ENCODE measurements at regions not wholly inside any gene's neighbourhood (a gene's known extent, or its start where the extent isn't known, plus 50 kb on each side); places are given as distances from the start of the nearest gene placed in this dataset.
"Not testable (repeated sequence)": the region's sequence is repeated elsewhere in the genome, so short reads cannot be mapped to it uniquely, and the experiment has no call there.

- H3K4me3 Mint-ChIP-seq; intact Hi-C loops (cut with micrococcal nuclease): not testable (repeated sequence)
These were observed 137.3 kb downstream of the FOXD4L6 start for GRCh38 chr9:40991100-40991740.

GRCh38 chr9:40986332-40986731 lies 142.1 kb downstream of the FOXD4L6 start:
- intact Hi-C loops (cut with micrococcal nuclease); H3K36me3 Mint-ChIP-seq (ENCODE audit: low read depth); H3K4me3 Mint-ChIP-seq; H3K27ac Mint-ChIP-seq; H3K4me1 Mint-ChIP-seq (ENCODE audit: low read depth); H3K27me3 Mint-ChIP-seq; H3K9me3 Mint-ChIP-seq: not testable (repeated sequence)

More at GRCh38 chr9:40991100-40991740, 137.3 kb downstream of the FOXD4L6 start:
- H3K27me3 Mint-ChIP-seq; H3K9me3 Mint-ChIP-seq; H3K27ac Mint-ChIP-seq; H3K4me1 Mint-ChIP-seq (ENCODE audit: low read depth): not testable (repeated sequence)
- peaks cover 17% of the 10 kb centered on the region for H3K36me3 Mint-ChIP-seq (ENCODE audit: low read depth)

GRCh38 chr9:40975351-40975750 lies 153.1 kb downstream of the FOXD4L6 start:
- H3K36me3 Mint-ChIP-seq (ENCODE audit: low read depth); H3K4me3 Mint-ChIP-seq; H3K4me1 Mint-ChIP-seq (ENCODE audit: low read depth); H3K9me3 Mint-ChIP-seq; H3K27me3 Mint-ChIP-seq; intact Hi-C loops (cut with micrococcal nuclease); H3K27ac Mint-ChIP-seq: not testable (repeated sequence)

- H3K9me3 Mint-ChIP-seq; intact Hi-C loops (cut with micrococcal nuclease); H3K27ac Mint-ChIP-seq; H3K4me3 Mint-ChIP-seq; H3K27me3 Mint-ChIP-seq; H3K4me1 Mint-ChIP-seq (ENCODE audit: low read depth); H3K36me3 Mint-ChIP-seq (ENCODE audit: low read depth): not testable (repeated sequence)
These were observed 153.6 kb downstream of the FOXD4L6 start for GRCh38 chr9:40974912-40975311.

DNA sequence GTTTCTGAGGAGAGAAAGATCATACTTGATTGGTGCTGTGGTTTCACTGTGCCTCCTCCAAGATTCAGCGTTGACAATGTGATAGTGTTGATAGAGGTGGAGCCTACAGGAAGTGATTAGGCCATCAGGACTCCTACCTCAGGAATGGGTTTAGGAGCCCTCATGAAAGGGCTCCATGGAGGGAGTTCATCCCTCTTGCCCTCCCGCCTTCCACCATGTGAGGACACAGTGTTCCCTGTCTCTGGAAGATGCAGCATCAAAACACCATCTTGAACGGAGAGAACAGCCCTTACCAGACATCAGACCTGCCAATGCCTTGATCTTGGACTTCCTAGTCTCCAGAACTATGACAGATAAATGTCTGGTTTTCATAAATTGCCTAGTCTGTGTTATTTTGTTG lies 156.7 kb downstream of the FOXD4L6 start:
- not testable (repeated sequence) for H3K27ac Mint-ChIP-seq, H3K4me3 Mint-ChIP-seq

DNA sequence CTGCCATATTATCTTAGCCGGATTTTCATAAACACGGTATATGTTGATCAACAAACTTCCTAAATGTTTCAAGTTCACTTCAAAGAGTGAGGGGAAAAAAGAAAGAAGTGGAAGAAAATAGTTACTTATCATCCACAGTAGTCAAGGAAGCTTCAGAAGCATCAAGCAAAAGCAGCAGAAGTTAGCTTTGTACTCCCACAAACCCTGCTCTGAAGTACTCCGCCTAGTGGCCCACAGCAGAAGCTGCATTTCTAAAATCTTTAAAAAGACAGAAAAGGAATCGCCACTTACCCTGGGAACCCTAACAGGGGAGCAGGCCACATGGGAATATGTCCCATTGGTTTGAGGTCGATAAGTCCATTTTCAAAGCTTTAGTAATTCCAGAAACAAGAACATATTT lies 158.1 kb downstream of the FOXD4L6 start:
- intact Hi-C loops (cut with micrococcal nuclease); H3K27me3 Mint-ChIP-seq; H3K4me1 Mint-ChIP-seq (ENCODE audit: low read depth); H3K9me3 Mint-ChIP-seq; H3K27ac Mint-ChIP-seq; H3K4me3 Mint-ChIP-seq; H3K36me3 Mint-ChIP-seq (ENCODE audit: low read depth): not testable (repeated sequence)

More for the DNA sequence above, 156.7 kb downstream of the FOXD4L6 start:
- H3K9me3 Mint-ChIP-seq; H3K4me1 Mint-ChIP-seq (ENCODE audit: low read depth); H3K27me3 Mint-ChIP-seq; H3K36me3 Mint-ChIP-seq (ENCODE audit: low read depth); intact Hi-C loops (cut with micrococcal nuclease): not testable (repeated sequence)

DNA sequence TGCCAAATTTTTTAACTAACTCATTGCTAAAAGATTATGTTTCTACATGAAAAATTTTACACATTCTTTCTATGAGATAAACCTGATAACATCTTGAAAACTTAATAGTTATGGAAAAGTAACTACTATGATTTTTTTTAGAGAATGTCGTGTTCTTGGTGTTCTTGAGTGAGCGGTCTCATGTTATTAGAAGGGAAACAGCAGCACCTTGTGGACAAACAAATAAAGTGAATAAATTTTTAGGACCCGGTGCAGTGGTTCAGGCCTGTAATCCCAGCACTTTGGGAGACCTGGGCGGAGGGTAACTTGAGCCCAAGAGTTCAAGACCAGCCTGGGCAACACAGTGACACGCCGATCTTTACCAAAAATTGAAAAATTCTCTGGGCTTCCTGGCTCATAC lies 166.0 kb downstream of the FOXD4L6 start:
- H3K4me3 Mint-ChIP-seq; H3K27me3 Mint-ChIP-seq; H3K36me3 Mint-ChIP-seq (ENCODE audit: low read depth); H3K27ac Mint-ChIP-seq; intact Hi-C loops (cut with micrococcal nuclease); H3K4me1 Mint-ChIP-seq (ENCODE audit: low read depth); H3K9me3 Mint-ChIP-seq: not testable (repeated sequence)

- H3K27me3 Mint-ChIP-seq; H3K27ac Mint-ChIP-seq; intact Hi-C loops (cut with micrococcal nuclease); H3K4me3 Mint-ChIP-seq; H3K4me1 Mint-ChIP-seq (ENCODE audit: low read depth): not testable (repeated sequence)
- H3K9me3 Mint-ChIP-seq, result peaks cover 38% of the 10 kb centered on the region
- H3K36me3 Mint-ChIP-seq (ENCODE audit: low read depth), result peaks cover 12% of the 10 kb centered on the region
These were observed 176.5 kb downstream of the FOXD4L6 start for GRCh38 chr9:40951876-40952494.

DNA sequence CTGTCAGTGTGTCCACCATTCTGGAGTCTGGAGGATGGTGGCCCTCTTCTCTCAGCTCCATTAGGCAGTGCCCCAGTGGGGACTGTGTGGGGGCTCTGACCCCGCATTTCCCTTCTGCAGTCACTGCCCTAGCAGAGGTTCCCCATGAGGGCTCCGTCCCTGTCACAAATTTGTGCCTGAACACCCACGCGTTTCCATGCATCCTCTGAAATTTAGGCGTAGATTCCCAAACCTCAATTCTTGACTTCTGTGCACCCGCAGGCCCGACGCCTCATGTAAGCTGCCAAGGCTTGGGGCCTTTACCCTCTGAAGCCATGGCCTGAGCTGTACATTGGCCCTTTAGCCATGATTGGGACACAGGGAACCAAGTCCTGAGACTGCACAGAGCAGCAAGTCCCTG lies 182.3 kb downstream of the FOXD4L6 start:
- H3K27me3 Mint-ChIP-seq; intact Hi-C loops (cut with micrococcal nuclease); H3K36me3 Mint-ChIP-seq (ENCODE audit: low read depth); H3K4me1 Mint-ChIP-seq (ENCODE audit: low read depth); H3K27ac Mint-ChIP-seq; H3K4me3 Mint-ChIP-seq: not testable (repeated sequence)
- peaks cover 27% of the 10 kb centered on the region for H3K9me3 Mint-ChIP-seq

GRCh38 chr9:40942730-40943129 lies 185.8 kb downstream of the FOXD4L6 start:
- H3K36me3 Mint-ChIP-seq (ENCODE audit: low read depth); H3K4me3 Mint-ChIP-seq; H3K27me3 Mint-ChIP-seq; H3K27ac Mint-ChIP-seq; H3K4me1 Mint-ChIP-seq (ENCODE audit: low read depth); intact Hi-C loops (cut with micrococcal nuclease): not testable (repeated sequence)
- H3K9me3 Mint-ChIP-seq, result peaks cover 24% of the 10 kb centered on the region

DNA sequence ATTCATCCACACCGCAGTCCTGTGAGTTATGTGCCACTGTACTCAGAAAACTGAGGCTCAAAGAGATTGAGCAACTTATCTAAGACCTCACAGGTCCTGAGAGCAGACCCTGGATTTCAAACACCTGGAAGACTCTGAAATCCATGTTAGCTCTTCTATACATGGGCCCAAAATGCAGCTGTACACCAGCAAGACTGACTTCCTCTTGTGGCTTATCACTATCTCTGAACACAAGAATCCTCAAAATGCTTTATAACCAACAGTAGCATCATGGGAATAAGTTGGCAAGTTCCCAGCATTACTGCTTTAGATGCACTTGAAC lies 188.6 kb downstream of the FOXD4L6 start:
- H3K27me3 Mint-ChIP-seq; intact Hi-C loops (cut with micrococcal nuclease); H3K4me3 Mint-ChIP-seq; H3K27ac Mint-ChIP-seq; H3K36me3 Mint-ChIP-seq (ENCODE audit: low read depth); H3K4me1 Mint-ChIP-seq (ENCODE audit: low read depth): not testable (repeated sequence)
- H3K9me3 Mint-ChIP-seq, result peaks cover 16% of the 10 kb centered on the region

DNA sequence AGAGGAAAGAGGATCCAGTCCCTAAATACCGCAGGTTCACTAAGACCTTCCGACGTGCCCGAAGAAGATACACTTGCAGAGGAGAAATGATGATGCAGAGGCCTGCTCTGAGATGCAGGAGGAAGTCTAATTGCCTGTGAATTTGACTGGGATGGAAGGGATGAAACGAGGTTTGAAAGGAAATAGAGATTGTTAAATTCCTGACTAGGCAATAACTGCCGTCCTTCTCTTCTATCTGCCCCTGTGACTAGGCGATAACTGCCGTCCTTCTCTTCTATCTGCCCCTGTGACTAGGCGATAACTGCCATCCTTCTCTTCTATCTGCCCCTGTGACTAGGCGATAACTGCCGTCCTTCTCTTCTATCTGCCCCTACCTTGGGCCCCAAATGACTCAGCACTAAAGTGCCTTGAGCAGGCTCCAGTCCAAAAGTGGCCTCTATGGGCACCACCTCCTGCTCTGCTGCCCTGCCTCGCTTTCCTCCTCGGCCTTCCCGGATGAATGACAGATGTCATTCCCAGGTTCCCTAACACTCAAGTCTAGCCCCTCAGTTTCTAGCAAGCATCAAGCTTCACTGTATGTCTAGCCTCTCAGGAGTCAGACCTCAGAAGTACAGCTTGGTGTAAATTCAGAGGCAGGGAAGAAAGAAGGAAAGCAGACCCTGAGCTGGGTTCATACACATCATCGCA lies 189.1 kb downstream of the FOXD4L6 start:
- H3K4me1 Mint-ChIP-seq (ENCODE audit: low read depth); intact Hi-C loops (cut with micrococcal nuclease); H3K27me3 Mint-ChIP-seq; H3K36me3 Mint-ChIP-seq (ENCODE audit: low read depth); H3K27ac Mint-ChIP-seq; H3K4me3 Mint-ChIP-seq: not testable (repeated sequence)
- H3K9me3 Mint-ChIP-seq, result peaks cover 16% of the 10 kb centered on the region

GRCh38 chr9:40935336-40935735 lies 193.1 kb downstream of the FOXD4L6 start:
- no peak overlapping the region for H3K27ac Mint-ChIP-seq
- peaks cover 24% of the 10 kb centered on the region for H3K9me3 Mint-ChIP-seq

DNA sequence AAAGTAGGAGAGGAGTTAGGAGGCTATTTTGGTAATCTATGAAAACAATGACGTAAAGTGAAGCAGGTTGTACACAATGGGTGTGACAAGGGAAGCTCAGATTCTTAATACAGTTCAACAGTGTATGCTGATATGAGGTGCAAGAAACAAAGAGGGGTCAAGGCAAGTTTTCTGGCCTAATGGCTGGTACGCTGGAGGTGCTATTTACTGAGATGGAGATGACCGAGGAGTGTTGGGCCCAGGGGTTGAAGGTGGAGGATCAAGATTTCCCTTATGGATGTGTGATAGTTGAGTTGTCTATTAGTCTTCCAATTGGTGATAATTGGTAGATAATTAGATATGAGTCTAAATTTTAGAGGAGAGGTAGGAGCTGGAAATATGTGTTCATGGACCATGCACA lies 194.0 kb downstream of the FOXD4L6 start:
- H3K27ac Mint-ChIP-seq; H3K4me1 Mint-ChIP-seq (ENCODE audit: low read depth): not testable (repeated sequence)
- peaks cover 21% of the 10 kb centered on the region for H3K9me3 Mint-ChIP-seq

More at GRCh38 chr9:40935336-40935735, 193.1 kb downstream of the FOXD4L6 start:
- intact Hi-C loops (cut with micrococcal nuclease), result no loop called here
- H3K27me3 Mint-ChIP-seq, result no peaks in the 10 kb centered on the region
- no peaks in the 10 kb centered on the region for H3K4me1 Mint-ChIP-seq (ENCODE audit: low read depth)
- no peaks in the 10 kb centered on the region for H3K36me3 Mint-ChIP-seq (ENCODE audit: low read depth)
- no peak overlapping the region for H3K4me3 Mint-ChIP-seq

GRCh38 chr9:40930426-40930825 lies 198.1 kb downstream of the FOXD4L6 start:
- H3K4me1 Mint-ChIP-seq (ENCODE audit: low read depth); H3K36me3 Mint-ChIP-seq (ENCODE audit: low read depth); H3K27ac Mint-ChIP-seq; intact Hi-C loops (cut with micrococcal nuclease); H3K27me3 Mint-ChIP-seq; H3K4me3 Mint-ChIP-seq: not testable (repeated sequence)
- peaks cover 57% of the 10 kb centered on the region for H3K9me3 Mint-ChIP-seq

More for the DNA sequence above, 194.0 kb downstream of the FOXD4L6 start:
- intact Hi-C loops (cut with micrococcal nuclease); H3K4me3 Mint-ChIP-seq; H3K36me3 Mint-ChIP-seq (ENCODE audit: low read depth); H3K27me3 Mint-ChIP-seq: not testable (repeated sequence)

Data from dendritic cell treated with granulocyte-macrophage colony-stimulating factor and Interleukin-4, amounts not matched to agents 40 ng/mL and 50 ng/mL, for 4 days (primary cell).